ENCODE measurements at regions not wholly inside any gene's neighbourhood (a gene's known extent, or its start where the extent isn't known, plus 50 kb on each side); places are given as distances from the start of the nearest gene placed in this dataset.

GRCh38 chr17:77515227-77515626 is 374.5 kb downstream of the SEC14L1 start:
- TF ChIP-seq CTCF (IDR thresholded peaks at IDR 0.05 in 2 of 3, conservative IDR thresholded peaks at IDR 0.05 in 1 of 3; ENCODE audit: insufficient read depth in 2 of 3, low read depth in 1 of 3, low read length in 3 of 3), result no peak
- TF ChIP-seq ATF2 (CRISPR knock-in tag; IDR thresholded peaks at IDR 0.05), result no peak
- TF ChIP-seq JUN (IDR thresholded peaks at IDR 0.05; ENCODE audit: borderline replicate concordance, low read depth, low read length), result no peak
- no peak for TF ChIP-seq JUN (CRISPR knock-in tag; IDR thresholded peaks at IDR 0.05; ENCODE audit: borderline replicate concordance)
- no peak for TF ChIP-seq ZNF311 (CRISPR knock-in tag; IDR thresholded peaks at IDR 0.05)
- no peak for TF ChIP-seq HDGF (IDR thresholded peaks at IDR 0.05)
- TF ChIP-seq MYNN (IDR thresholded peaks at IDR 0.05), result no peak
- TF ChIP-seq MYNN (CRISPR knock-in tag; IDR thresholded peaks at IDR 0.05), result no peak
- TF ChIP-seq PTBP1 (IDR thresholded peaks at IDR 0.05; ENCODE audit: low read depth, low read length), result no peak
- no peak for TF ChIP-seq SRF (CRISPR knock-in tag; IDR thresholded peaks at IDR 0.05)
